BJ (cell line): ENCODE measurements at regions not wholly inside any gene's neighbourhood (a gene's known extent, or its start where the extent isn't known, plus 50 kb on each side); places are given as distances from the start of the nearest gene placed in this dataset.

ENCODE experiments used
- CTCF ChIA-PET: fragments of 350-600 bp; formaldehyde crosslinking; extraction: SDS; loops from one replicate; lab custom pipeline; 2021; ENCODE audit warnings: antibody characterized with exemption, inconsistent platforms; lab: Yijun Ruan, JAX
- POLR2A ChIA-PET: fragments of 300-600 bp; sonication (Branson Sonifier 250); formaldehyde crosslinking; extraction: SDS; loops from one replicate; lab custom pipeline; 2021; ENCODE audit warnings: antibody characterized with exemption; lab: Charles Lee
- DNase-seq: peaks from one replicate; pipeline ENCODE4 v3.0.0-alpha.2; 2011; ENCODE audit warnings: low read depth
- H3K27me3 ChIP-seq: 2 replicates; pipeline ENCODE4 v1.6.0; 2011; ENCODE audit warnings: low read length; ENCODE audit not compliant: control insufficient read depth, insufficient read depth
- H3K36me3 ChIP-seq: 2 replicates; pipeline ENCODE4 v1.5.1; 2011; ENCODE audit warnings: low read length; ENCODE audit not compliant: control insufficient read depth, insufficient read depth
- H3K4me3 ChIP-seq: 2 replicates; pipeline ENCODE4 v1.5.1; 2011; ENCODE audit warnings: low read depth, mild to moderate bottlenecking, control low read depth, low read length
- TF ChIP-seq, protein P1 (sequence below): IDR thresholded peaks from 2 replicates; pipeline ENCODE4 v1.5.1; 2011; ENCODE audit warnings: low read depth, mild to moderate bottlenecking, control low read depth, inconsistent platforms, low read length, moderate library complexity; ENCODE audit not compliant: insufficient read depth

DNA sequence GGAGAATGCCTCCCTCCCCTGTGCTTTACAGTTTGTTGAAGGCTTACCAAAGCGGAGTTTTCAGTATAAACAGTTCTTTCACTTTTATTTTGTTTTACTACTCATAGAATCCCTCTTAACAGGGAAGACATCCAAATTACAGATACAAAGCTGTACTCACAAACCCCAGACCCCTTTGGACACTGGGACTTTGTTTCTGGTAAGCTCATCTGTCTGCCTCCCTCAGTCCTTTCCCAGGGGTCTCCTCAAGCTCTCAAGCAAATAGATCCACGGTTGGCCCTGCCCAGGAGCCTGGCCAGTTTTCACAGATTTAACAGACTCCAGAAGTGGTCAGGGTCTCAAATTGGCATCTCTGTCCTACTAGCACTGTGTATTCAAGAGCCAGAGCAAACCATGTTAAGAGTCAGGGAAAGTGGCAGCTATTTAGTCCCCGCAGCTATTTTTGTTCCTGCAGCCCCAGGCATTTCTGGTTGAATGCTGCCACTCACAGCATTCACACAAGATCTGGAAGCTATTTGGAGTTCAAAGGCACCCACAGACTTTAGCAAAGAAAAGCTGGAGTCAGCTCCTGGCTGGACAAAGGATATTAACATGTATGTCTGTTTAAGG, 54.2 kb downstream of the TMEM100 start:
- Histone ChIP-seq H3K4me3 (no peak overlapping the region), H3K27me3 (no peaks in the 10 kb centered on the region), H3K36me3 (no peaks in the 10 kb centered on the region)
- ChIA-PET CTCF (interaction anchor here (0.5 to 1.2 kb wide), 4 partner anchors 27 to 346 kb away, joined by 3 to 4 read pairs (median 3); no protein-coding TSS in a partner anchor), POLR2A (no interaction called here)
- TF ChIP-seq, protein P1, sequence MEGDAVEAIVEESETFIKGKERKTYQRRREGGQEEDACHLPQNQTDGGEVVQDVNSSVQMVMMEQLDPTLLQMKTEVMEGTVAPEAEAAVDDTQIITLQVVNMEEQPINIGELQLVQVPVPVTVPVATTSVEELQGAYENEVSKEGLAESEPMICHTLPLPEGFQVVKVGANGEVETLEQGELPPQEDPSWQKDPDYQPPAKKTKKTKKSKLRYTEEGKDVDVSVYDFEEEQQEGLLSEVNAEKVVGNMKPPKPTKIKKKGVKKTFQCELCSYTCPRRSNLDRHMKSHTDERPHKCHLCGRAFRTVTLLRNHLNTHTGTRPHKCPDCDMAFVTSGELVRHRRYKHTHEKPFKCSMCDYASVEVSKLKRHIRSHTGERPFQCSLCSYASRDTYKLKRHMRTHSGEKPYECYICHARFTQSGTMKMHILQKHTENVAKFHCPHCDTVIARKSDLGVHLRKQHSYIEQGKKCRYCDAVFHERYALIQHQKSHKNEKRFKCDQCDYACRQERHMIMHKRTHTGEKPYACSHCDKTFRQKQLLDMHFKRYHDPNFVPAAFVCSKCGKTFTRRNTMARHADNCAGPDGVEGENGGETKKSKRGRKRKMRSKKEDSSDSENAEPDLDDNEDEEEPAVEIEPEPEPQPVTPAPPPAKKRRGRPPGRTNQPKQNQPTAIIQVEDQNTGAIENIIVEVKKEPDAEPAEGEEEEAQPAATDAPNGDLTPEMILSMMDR: no peak
- no peak for DNase-seq

DNA sequence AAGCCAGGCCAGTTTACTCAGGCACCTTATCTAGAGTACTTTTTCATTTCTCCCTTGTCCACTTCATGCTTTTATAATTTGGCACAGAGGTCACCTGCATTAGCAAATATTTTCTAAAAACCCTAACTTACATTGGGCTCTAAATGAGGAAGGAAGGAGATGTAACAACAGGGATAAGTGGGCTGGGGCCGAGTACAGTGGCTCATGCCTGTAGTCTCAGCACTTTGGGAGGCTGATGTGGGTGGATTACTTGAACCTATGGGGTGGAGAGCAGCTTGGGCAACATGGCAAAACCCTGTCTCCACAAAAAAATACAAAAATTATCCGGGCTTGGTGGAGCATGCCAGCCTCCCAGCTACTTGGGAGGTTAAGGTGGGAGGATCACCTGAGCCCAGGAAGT, 55.9 kb downstream of the TMEM100 start:
- no peak for DNase-seq
- no peaks in the 10 kb centered on the region; the same call in 1 of the 2 replicates for H3K27me3 ChIP-seq
- no peaks in the 10 kb centered on the region for H3K36me3 ChIP-seq
- ChIA-PET POLR2A (no interaction called here), CTCF (no interaction called here)
- TF ChIP-seq, protein P1: no peak
- no peak overlapping the region for H3K4me3 ChIP-seq

DNA sequence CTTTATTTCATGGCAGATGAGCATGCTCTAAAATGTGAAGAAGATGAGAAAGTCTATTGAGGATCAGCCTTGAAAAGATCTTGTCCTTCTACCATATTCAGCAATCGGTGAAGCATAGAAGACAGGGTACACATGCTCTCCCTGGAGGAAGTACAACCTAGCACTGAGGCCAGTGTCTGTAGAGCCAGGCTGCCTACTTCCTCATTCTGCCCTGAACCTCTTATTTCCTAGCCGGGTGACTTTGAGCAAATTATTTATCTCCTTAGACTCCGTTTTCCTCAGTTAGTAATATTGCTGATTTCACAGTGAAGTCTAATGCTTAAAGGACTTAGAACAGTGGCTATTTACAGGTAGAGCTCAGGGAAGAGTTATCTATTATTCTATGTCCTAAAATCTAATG, 58.4 kb downstream of the TMEM100 start:
- ChIA-PET POLR2A (no interaction called here), CTCF (no interaction called here)
- no peak for DNase-seq
- TF ChIP-seq, protein P1: no peak
- H3K27me3 ChIP-seq: no peaks in the 10 kb centered on the region; the same call in 1 of the 2 replicates
- no peaks in the 10 kb centered on the region for H3K36me3 ChIP-seq
- no peak overlapping the region for H3K4me3 ChIP-seq

DNA sequence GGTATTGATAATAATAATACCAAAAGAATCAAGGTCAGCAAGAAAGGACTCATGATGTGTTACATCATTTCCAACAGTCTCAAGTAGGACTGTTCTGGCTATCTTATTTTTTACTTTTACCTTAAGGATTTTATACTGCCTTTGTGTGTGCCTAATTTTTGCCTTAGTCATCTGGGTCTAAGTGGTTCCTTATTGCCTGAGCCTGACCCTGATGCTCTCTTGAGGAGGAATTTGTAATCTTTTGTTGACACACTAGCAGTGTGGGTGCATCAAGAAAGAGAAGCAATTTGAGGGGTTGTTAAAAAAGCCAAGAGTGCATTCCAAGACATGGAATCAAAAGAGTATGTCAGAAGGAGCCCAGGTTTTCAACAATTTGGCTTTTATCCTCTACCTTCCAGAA, 59.3 kb downstream of the TMEM100 start:
- H3K27me3 ChIP-seq: no peaks in the 10 kb centered on the region; the same call in 1 of the 2 replicates
- TF ChIP-seq, protein P1: no peak
- DNase-seq: no peak
- H3K36me3 ChIP-seq: no peaks in the 10 kb centered on the region
- ChIA-PET CTCF (no interaction called here), POLR2A (no interaction called here)
- H3K4me3 ChIP-seq: no peak overlapping the region

DNA sequence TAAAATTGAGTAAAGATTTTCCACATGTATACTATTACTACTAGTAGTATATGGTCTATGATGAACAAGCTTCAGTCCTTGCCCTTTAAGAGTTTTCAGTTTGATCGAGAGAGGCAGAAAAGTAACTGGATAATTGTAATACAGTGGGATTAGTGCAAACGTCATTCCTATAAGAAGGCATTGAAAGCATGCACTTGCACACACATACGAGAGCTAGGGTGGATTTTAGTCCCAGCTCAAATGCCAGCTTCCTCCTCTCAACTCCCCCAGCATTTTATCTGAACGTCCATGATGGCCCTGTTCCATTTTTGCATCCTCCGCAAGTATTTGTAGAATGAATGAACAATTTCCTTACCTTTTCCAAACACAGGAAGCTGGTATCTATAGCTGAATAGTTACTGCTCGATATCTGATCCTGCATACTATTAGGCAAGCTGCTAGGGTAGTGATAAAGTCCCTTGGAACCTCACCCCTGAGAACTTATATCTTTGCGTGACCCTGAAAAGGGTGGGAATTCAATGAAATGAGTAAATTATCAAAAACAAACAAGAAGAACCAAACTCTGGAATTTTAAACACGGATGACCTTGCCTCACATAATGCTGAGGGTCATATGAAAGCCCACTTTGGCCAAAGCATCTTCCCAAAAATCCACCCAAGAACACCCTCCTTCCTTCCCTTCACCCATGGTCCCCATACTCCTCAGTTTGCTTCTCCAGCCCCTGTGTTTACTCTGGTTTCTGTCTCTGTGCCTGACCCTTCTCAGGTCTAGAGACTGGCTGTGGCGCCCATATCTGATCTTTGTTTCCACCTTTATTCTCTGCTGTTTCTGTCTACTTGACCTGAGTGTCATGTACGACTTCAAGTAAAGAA, 60.5 kb downstream of the TMEM100 start:
- no peak overlapping the region for H3K4me3 ChIP-seq
- TF ChIP-seq, protein P1: no peak
- no peaks in the 10 kb centered on the region for H3K36me3 ChIP-seq
- DNase-seq: no peak
- CTCF ChIA-PET: no interaction called here
- H3K27me3 ChIP-seq: no peaks in the 10 kb centered on the region; the same call in 1 of the 2 replicates
- POLR2A ChIA-PET: no interaction called here
